ENCODE measurements at regions not wholly inside any gene's neighbourhood (a gene's known extent, or its start where the extent isn't known, plus 50 kb on each side); places are given as distances from the start of the nearest gene placed in this dataset.

- no peak for TF ChIP-seq EZH2 (IDR thresholded peaks at IDR 0.05; ENCODE audit: low read length)
- no peak for TF ChIP-seq CTCF (optimal IDR thresholded peaks at IDR 0.05 in 1 of 3, IDR thresholded peaks at IDR 0.05 in 1 of 3, conservative IDR thresholded peaks at IDR 0.05 in 1 of 3; ENCODE audit: extremely low read depth in 1 of 3, insufficient read depth in 2 of 3, low read length in 3 of 3)
Measured at GRCh38 chr3:14652-15051, 181.9 kb upstream of the CHL1 start.

All from keratinocyte (primary cell).